Neural cell (in vitro differentiated cells): ENCODE measurements at regions not wholly inside any gene's neighbourhood (a gene's known extent, or its start where the extent isn't known, plus 50 kb on each side); places are given as distances from the start of the nearest gene placed in this dataset.

Experiments used
- H2AFZ ChIP-seq: fragments of 200-600, 300-800 bp; sonication (generic), shearing (Covaris generic); 2 replicates; pipeline ENCODE4 v1.6.0; 2014; ENCODE audit warnings: low read depth, mild to moderate bottlenecking, antibody characterized with exemption, low read length, moderate library complexity
- H3F3A ChIP-seq: fragments of 200-600 bp; shearing (Covaris generic); 2 replicates; pipeline ENCODE4 v1.6.1; 2016; ENCODE audit warnings: mild to moderate bottlenecking, moderate library complexity, mixed read lengths, antibody characterized with exemption, low read length; ENCODE audit not compliant: insufficient read depth, poor library complexity, severe bottlenecking
- H3K27ac ChIP-seq: fragments of 200-600, 300-800 bp; sonication (generic), shearing (Covaris generic); 2 replicates; pipeline ENCODE4 v1.5.1; 2014; ENCODE audit warnings: mild to moderate bottlenecking, low read length, moderate library complexity
- H3K27me3 ChIP-seq: fragments of 300-800, 200-600 bp; sonication (generic), shearing (Covaris generic); 2 replicates; pipeline ENCODE4 v1.6.0; 2014; ENCODE audit warnings: mild to moderate bottlenecking, low read depth, low read length, moderate library complexity; ENCODE audit not compliant: insufficient read depth
- H3K36me3 ChIP-seq: fragments of 300-800, 200-600 bp; sonication (generic), shearing (Covaris generic); 2 replicates; pipeline ENCODE4 v1.5.1; 2014; ENCODE audit warnings: mild to moderate bottlenecking, antibody characterized with exemption, low read length, moderate library complexity; ENCODE audit not compliant: insufficient read depth
- H3K4me2 ChIP-seq: fragments of 300-800, 200-600 bp; sonication (generic), shearing (Covaris generic); 2 replicates; pipeline ENCODE4 v1.6.0; 2014; ENCODE audit warnings: mild to moderate bottlenecking, low read length
- H3K4me3 ChIP-seq: fragments of 300-800, 200-600 bp; sonication (generic), shearing (Covaris generic); 2 replicates; pipeline ENCODE4 v1.5.1; 2014; ENCODE audit warnings: mild to moderate bottlenecking, low read length, moderate library complexity
- H3K79me2 ChIP-seq: fragments of 200-600 bp; shearing (Covaris generic); replicated peaks from 2 replicates; pipeline ENCODE4 v1.6.0; 2014; ENCODE audit warnings: mild to moderate bottlenecking, low read length, moderate library complexity; ENCODE audit not compliant: insufficient read depth
- H3K9ac ChIP-seq: fragments of 300-800, 200-600 bp; sonication (generic), shearing (Covaris generic); 2 replicates; pipeline ENCODE4 v1.6.1; 2016; ENCODE audit warnings: mild to moderate bottlenecking, low read length, mixed read lengths
- H3K9me2 ChIP-seq: fragments of 200-600 bp; shearing (Covaris generic); 2 replicates; pipeline ENCODE4 v1.6.1; 2016; ENCODE audit warnings: mild to moderate bottlenecking, low read length, mixed read lengths; ENCODE audit not compliant: insufficient read depth
- H3K9me3 ChIP-seq: fragments of 200-600, 300-800 bp; sonication (generic), shearing (Covaris generic); 2 replicates; pipeline ENCODE4 v1.6.1; 2016; ENCODE audit warnings: mild to moderate bottlenecking, mixed run types, low read length, moderate library complexity, mixed read lengths
- H4K20me1 ChIP-seq: fragments of 200-600 bp; shearing (Covaris generic); 2 replicates; pipeline ENCODE4 v1.6.1; 2016; ENCODE audit warnings: mild to moderate bottlenecking, mixed run types; ENCODE audit not compliant: insufficient read depth
- EP300 ChIP-seq: fragments of 450-650 bp; conservative IDR thresholded peaks from 2 replicates; pipeline ENCODE4 v1.6.1; 2014; ENCODE audit warnings: antibody characterized with exemption, mild to moderate bottlenecking, moderate library complexity; ENCODE audit not compliant: poor library complexity, severe bottlenecking
- EZH2 ChIP-seq: fragments of 200-600, 300-800 bp; shearing (Covaris generic), sonication (generic); IDR thresholded peaks from 2 replicates; pipeline ENCODE4 v1.6.1; 2014; ENCODE audit warnings: antibody characterized with exemption, low read length, borderline replicate concordance, mild to moderate bottlenecking; ENCODE audit not compliant: insufficient read depth, poor library complexity, severe bottlenecking
- MXI1 ChIP-seq: fragments of 450-650 bp; conservative IDR thresholded peaks from 2 replicates; pipeline ENCODE4 v1.6.1; 2014; ENCODE audit warnings: antibody characterized with exemption, mild to moderate bottlenecking; ENCODE audit not compliant: poor library complexity, severe bottlenecking
- POLR2AphosphoS5 ChIP-seq: IDR thresholded peaks from 2 replicates; pipeline ENCODE4 v1.6.1; 2012
- RAD21 ChIP-seq: fragments of 450-650 bp; conservative IDR thresholded peaks from 2 replicates; pipeline ENCODE4 v1.6.1; 2014; ENCODE audit warnings: antibody characterized with exemption, mild to moderate bottlenecking, moderate library complexity
- SMC3 ChIP-seq: fragments of 450-650 bp; conservative IDR thresholded peaks from 2 replicates; pipeline ENCODE4 v1.6.1; 2014; ENCODE audit warnings: antibody characterized with exemption, mild to moderate bottlenecking, moderate library complexity; ENCODE audit not compliant: poor library complexity
- TAF1 ChIP-seq: IDR thresholded peaks from 2 replicates; pipeline ENCODE4 v1.6.1; 2012; ENCODE audit warnings: low read depth
- TF ChIP-seq, protein P1 (sequence below): fragments of 450-650 bp; IDR thresholded peaks from 2 replicates; pipeline ENCODE4 v1.5.1; 2014; ENCODE audit warnings: antibody characterized with exemption, mild to moderate bottlenecking, moderate library complexity; ENCODE audit not compliant: poor library complexity, severe bottlenecking
- TF ChIP-seq, protein P2 (sequence below): IDR thresholded peaks from 2 replicates; pipeline ENCODE4 v1.6.1; 2012; ENCODE audit warnings: borderline replicate concordance

DNA sequence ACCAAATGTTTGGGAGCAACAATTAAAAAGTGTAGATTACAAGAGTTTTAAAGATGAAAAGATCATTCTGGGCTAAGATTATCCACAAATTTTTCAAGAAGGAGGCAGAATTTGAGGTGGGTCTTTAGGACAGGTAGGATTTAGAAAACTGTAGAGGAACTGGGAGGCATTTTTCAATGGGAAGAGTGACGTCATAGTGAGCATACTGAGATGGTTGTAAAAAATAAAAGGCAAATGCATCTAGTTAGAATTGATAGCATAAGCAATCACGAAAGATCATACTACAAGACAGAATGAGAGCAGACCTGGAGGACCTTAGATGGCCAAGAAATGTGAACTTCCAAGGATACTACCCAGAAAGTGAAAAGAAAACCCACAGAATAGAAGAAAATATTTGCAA is 131.6 kb upstream of the G2E3 start:
- Histone ChIP-seq H3K9me3 (no peaks in the 10 kb centered on the region), H3F3A (no peaks in the 10 kb centered on the region), H3K9me2 (no peaks in the 10 kb centered on the region), H4K20me1 (no peaks in the 10 kb centered on the region), H2AFZ (no peak overlapping the region), H3K4me3 (no peak overlapping the region), H3K27me3 (no peaks in the 10 kb centered on the region), H3K79me2 (no peaks in the 10 kb centered on the region), H3K36me3 (no peaks in the 10 kb centered on the region), H3K4me2 (peak overlapping the region; percentile 13), H3K27ac (no peak overlapping the region), H3K9ac (no peak overlapping the region)
- no peak for TF ChIP-seq POLR2AphosphoS5
- no peak for TF ChIP-seq SMC3
- no peak for TF ChIP-seq MXI1
- TF ChIP-seq, protein P1, sequence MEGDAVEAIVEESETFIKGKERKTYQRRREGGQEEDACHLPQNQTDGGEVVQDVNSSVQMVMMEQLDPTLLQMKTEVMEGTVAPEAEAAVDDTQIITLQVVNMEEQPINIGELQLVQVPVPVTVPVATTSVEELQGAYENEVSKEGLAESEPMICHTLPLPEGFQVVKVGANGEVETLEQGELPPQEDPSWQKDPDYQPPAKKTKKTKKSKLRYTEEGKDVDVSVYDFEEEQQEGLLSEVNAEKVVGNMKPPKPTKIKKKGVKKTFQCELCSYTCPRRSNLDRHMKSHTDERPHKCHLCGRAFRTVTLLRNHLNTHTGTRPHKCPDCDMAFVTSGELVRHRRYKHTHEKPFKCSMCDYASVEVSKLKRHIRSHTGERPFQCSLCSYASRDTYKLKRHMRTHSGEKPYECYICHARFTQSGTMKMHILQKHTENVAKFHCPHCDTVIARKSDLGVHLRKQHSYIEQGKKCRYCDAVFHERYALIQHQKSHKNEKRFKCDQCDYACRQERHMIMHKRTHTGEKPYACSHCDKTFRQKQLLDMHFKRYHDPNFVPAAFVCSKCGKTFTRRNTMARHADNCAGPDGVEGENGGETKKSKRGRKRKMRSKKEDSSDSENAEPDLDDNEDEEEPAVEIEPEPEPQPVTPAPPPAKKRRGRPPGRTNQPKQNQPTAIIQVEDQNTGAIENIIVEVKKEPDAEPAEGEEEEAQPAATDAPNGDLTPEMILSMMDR = no peak
- TF ChIP-seq EP300 = no peak
- TF ChIP-seq RAD21 = no peak
- TF ChIP-seq, protein P2, sequence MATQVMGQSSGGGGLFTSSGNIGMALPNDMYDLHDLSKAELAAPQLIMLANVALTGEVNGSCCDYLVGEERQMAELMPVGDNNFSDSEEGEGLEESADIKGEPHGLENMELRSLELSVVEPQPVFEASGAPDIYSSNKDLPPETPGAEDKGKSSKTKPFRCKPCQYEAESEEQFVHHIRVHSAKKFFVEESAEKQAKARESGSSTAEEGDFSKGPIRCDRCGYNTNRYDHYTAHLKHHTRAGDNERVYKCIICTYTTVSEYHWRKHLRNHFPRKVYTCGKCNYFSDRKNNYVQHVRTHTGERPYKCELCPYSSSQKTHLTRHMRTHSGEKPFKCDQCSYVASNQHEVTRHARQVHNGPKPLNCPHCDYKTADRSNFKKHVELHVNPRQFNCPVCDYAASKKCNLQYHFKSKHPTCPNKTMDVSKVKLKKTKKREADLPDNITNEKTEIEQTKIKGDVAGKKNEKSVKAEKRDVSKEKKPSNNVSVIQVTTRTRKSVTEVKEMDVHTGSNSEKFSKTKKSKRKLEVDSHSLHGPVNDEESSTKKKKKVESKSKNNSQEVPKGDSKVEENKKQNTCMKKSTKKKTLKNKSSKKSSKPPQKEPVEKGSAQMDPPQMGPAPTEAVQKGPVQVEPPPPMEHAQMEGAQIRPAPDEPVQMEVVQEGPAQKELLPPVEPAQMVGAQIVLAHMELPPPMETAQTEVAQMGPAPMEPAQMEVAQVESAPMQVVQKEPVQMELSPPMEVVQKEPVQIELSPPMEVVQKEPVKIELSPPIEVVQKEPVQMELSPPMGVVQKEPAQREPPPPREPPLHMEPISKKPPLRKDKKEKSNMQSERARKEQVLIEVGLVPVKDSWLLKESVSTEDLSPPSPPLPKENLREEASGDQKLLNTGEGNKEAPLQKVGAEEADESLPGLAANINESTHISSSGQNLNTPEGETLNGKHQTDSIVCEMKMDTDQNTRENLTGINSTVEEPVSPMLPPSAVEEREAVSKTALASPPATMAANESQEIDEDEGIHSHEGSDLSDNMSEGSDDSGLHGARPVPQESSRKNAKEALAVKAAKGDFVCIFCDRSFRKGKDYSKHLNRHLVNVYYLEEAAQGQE = no peak
- no peak for TF ChIP-seq TAF1

DNA sequence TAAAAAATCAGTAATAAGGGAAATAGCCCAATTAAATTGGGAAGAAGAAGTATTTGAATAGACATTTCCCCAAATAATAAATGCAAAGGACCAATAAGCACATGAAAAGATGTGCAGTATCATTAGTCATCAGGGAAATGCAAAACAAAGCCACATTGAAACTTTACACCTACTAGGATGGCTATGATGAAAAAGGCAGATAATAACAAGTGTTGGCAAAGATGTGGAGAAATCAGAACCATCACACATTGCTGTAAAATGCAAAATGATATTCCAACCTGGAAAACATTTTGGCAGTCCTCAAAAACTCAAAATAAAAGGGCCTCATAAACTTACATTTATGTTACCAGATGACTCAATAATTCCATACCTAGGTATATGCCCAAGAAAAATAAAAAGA is 131.1 kb upstream of the G2E3 start:
- no peaks in the 10 kb centered on the region for H4K20me1 ChIP-seq
- H3K79me2 ChIP-seq = no peaks in the 10 kb centered on the region
- no peak overlapping the region for H3K27ac ChIP-seq
- H3K4me2 ChIP-seq = no peak overlapping the region
- no peak overlapping the region for H3K9ac ChIP-seq
- no peaks in the 10 kb centered on the region for H3K27me3 ChIP-seq
- H2AFZ ChIP-seq = no peak overlapping the region
- H3K4me3 ChIP-seq = no peak overlapping the region
- H3K36me3 ChIP-seq = no peaks in the 10 kb centered on the region
- TF ChIP-seq MXI1 = no peak
- TF ChIP-seq EZH2 = no peak
- no peak for TF ChIP-seq RAD21
- TF ChIP-seq TAF1 = no peak
- TF ChIP-seq, protein P2 = no peak
- no peak for TF ChIP-seq SMC3
- TF ChIP-seq POLR2AphosphoS5 = no peak
- TF ChIP-seq EP300 = no peak
- TF ChIP-seq, protein P1 = no peak
- H3K9me3 ChIP-seq = no peaks in the 10 kb centered on the region
- no peaks in the 10 kb centered on the region for H3K9me2 ChIP-seq
- no peaks in the 10 kb centered on the region for H3F3A ChIP-seq
